ENCODE measurements at regions not wholly inside any gene's neighbourhood (a gene's known extent, or its start where the extent isn't known, plus 50 kb on each side); places are given as distances from the start of the nearest gene placed in this dataset.

DNA sequence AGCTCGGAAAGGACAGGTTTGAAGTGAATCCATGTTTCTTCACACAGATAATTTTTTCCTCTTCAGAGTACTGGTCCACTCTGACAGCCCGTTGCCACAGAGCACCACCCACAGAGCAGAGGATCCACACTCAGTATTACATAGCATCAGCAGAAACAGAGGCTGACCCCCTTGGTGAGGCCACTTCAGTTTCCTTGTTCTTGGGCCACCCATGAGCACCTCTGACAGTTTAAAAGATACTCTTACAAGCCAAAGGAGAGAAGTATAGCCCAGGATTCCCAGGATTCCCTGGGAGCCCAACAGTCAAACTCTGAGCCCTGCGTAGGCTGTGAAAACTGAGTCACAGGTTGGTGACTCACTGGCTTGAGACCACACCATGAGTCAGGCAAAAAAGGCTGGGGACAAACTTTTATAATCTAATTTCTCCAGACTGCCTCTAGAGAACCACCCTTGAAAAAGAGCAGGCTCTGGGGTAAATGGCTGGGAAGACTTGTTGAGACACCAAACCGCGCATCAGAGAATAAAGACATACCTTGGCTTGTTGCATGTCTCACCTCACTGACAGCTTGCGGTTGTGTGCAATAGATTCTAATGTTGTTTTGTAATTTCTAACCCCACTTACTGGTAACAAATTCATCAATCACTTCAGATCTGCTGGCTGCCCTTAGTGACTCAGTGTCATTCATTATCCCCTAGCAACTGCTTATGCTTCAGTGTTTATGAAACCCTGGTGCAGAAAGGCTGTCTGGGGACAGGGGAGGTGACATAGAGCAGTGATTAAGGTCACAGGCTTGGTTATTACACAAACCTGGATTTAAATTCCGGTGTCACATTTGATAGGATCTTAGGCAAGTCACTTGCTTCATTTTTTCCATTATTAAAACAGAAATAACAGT lies 56.9 kb upstream of the PRSS23 start:
- TF ChIP-seq POLR2AphosphoS5 (IDR thresholded peaks at IDR 0.05) = peak; percentile 68 to 75
- no peak for TF ChIP-seq POLR2A (IDR thresholded peaks at IDR 0.05; ENCODE audit: low read depth)
- TF ChIP-seq, protein P1, sequence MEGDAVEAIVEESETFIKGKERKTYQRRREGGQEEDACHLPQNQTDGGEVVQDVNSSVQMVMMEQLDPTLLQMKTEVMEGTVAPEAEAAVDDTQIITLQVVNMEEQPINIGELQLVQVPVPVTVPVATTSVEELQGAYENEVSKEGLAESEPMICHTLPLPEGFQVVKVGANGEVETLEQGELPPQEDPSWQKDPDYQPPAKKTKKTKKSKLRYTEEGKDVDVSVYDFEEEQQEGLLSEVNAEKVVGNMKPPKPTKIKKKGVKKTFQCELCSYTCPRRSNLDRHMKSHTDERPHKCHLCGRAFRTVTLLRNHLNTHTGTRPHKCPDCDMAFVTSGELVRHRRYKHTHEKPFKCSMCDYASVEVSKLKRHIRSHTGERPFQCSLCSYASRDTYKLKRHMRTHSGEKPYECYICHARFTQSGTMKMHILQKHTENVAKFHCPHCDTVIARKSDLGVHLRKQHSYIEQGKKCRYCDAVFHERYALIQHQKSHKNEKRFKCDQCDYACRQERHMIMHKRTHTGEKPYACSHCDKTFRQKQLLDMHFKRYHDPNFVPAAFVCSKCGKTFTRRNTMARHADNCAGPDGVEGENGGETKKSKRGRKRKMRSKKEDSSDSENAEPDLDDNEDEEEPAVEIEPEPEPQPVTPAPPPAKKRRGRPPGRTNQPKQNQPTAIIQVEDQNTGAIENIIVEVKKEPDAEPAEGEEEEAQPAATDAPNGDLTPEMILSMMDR (IDR thresholded peaks at IDR 0.05) = no peak
- TF ChIP-seq EP300 (IDR thresholded peaks at IDR 0.05) = no peak

Measured in esophagus muscularis mucosa (tissue), 4 donors.